ENCODE measurements at regions not wholly inside any gene's neighbourhood (a gene's known extent, or its start where the extent isn't known, plus 50 kb on each side); places are given as distances from the start of the nearest gene placed in this dataset.

DNA sequence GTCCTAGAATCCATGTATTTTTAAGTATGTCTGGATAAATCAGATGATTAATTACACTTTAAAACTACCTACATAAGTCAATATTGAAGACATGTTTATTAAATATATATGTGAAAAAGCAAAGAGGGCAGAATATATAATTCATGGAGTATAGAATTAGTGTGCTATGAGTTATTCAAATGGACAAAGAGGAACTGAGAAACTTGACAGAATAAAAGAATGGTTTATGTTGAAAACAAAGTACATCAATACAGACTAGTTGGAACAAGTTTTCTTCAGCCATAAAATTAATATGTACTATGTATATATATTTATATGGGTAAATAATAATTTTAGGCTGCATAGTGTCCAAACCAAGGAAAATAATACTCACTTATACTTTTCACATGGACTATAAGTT lies 173.5 kb downstream of the NPFFR2 start:
- TF ChIP-seq CTCF (IDR thresholded peaks at IDR 0.05): no peak

GRCh38 chr4:72205831-72206230 lies 174.0 kb downstream of the NPFFR2 start:
- no peaks in the 10 kb centered on the region for H3K27me3 ChIP-seq (ENCODE audit: insufficient read depth in 3 of 3, low read length in 2 of 3)
- ATAC-seq (no peak), DNase-seq (no peak)
- no peak for TF ChIP-seq CTCF (IDR thresholded peaks at IDR 0.05)
- H3K27ac ChIP-seq: no peak overlapping the region
- H3K36me3 ChIP-seq (ENCODE audit: insufficient read depth in 1 of 2, low read depth in 1 of 2): no peaks in the 10 kb centered on the region
- H3K4me3 ChIP-seq: no peak overlapping the region
- no peaks in the 10 kb centered on the region for H3K9me3 ChIP-seq
- no peaks in the 10 kb centered on the region for H3K4me1 ChIP-seq
- intact Hi-C loops (cut with DNase I): no loop called here
- WGBS, 3 donors: 66 to 73% (median 67%) methylated on average over 3 of the region's 3 CpGs

More for the DNA sequence above, 173.5 kb downstream of the NPFFR2 start:
- intact Hi-C loops (cut with DNase I): no loop called here
- Histone ChIP-seq H3K27me3 (ENCODE audit: insufficient read depth in 3 of 3, low read length in 2 of 3) (no peaks in the 10 kb centered on the region), H3K4me1 (no peaks in the 10 kb centered on the region), H3K9me3 (no peaks in the 10 kb centered on the region), H3K27ac (no peak overlapping the region), H3K36me3 (ENCODE audit: insufficient read depth in 1 of 2, low read depth in 1 of 2) (no peaks in the 10 kb centered on the region), H3K4me3 (no peak overlapping the region)
- no peak for DNase-seq
- ATAC-seq: no peak

DNA sequence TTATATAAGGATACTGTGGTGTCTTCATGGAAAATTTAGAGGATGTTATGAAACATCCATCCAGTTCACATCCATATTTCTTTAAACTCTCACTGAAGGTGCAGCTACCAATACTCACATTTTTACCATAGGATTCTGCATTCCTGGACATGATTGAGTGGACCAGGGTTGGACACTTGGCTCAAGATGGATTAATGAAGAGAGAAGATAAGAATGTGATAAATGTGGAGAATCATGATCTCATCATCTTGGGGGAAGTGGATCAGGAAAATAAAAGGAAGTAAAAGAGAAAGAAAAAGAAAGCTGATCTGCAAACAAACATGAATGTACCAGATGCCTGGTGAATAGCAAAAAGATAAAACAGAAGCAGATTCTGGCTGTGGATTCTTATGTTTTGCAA lies 175.4 kb downstream of the NPFFR2 start:
- Histone ChIP-seq H3K36me3 (ENCODE audit: insufficient read depth in 1 of 2, low read depth in 1 of 2) (no peaks in the 10 kb centered on the region), H3K9me3 (no peaks in the 10 kb centered on the region), H3K27ac (no peak overlapping the region), H3K4me1 (no peaks in the 10 kb centered on the region), H3K4me3 (no peak overlapping the region), H3K27me3 (ENCODE audit: insufficient read depth in 3 of 3, low read length in 2 of 3) (no peaks in the 10 kb centered on the region)
- intact Hi-C loops (cut with DNase I): no loop called here
- no peak for DNase-seq
- no peak for ATAC-seq
- no peak for TF ChIP-seq CTCF (IDR thresholded peaks at IDR 0.05)

- H3K36me3 ChIP-seq (ENCODE audit: insufficient read depth in 1 of 2, low read depth in 1 of 2): no peaks in the 10 kb centered on the region
- DNase-seq: no peak
- WGBS, 3 donors: 36 to 53% (median 47%) methylated on average over 3 of the region's 3 CpGs
These were observed 176.7 kb downstream of the NPFFR2 start for GRCh38 chr4:72208421-72209075.

More at GRCh38 chr4:72208421-72209075, 176.7 kb downstream of the NPFFR2 start:
- H3K4me3 ChIP-seq: no peak overlapping the region
- no peak for ATAC-seq
- TF ChIP-seq CTCF (IDR thresholded peaks at IDR 0.05): no peak
- H3K9me3 ChIP-seq: no peaks in the 10 kb centered on the region
- H3K27me3 ChIP-seq (ENCODE audit: insufficient read depth in 3 of 3, low read length in 2 of 3): no peaks in the 10 kb centered on the region
- H3K27ac ChIP-seq: no peak overlapping the region
- intact Hi-C loops (cut with DNase I): no loop called here
- H3K4me1 ChIP-seq: no peaks in the 10 kb centered on the region

All from psoas muscle (tissue), 7 donors.